Epithelial cell of prostate (primary cell): ENCODE measurements at regions not wholly inside any gene's neighbourhood (a gene's known extent, or its start where the extent isn't known, plus 50 kb on each side); places are given as distances from the start of the nearest gene placed in this dataset.
"Not testable (repeated sequence)": the region's sequence is repeated elsewhere in the genome, so short reads cannot be mapped to it uniquely, and the experiment has no call there.

Experiments
- DNase-seq: peaks from one replicate; pipeline ENCODE4 v3.0.0-alpha.2; 2011; ENCODE audit warnings: low read depth, low spot score
- H3K27ac ChIP-seq: fragments of 450-650 bp; 2 replicates; pipeline ENCODE4 v1.5.1; 2017; ENCODE audit warnings: mild to moderate bottlenecking

- DNase-seq = no peak
Measured at GRCh38 chr14:44392984-44393383, 114.1 kb downstream of the FSCB start.

GRCh38 chr14:44388306-44388705 is 118.8 kb downstream of the FSCB start:
- no peak overlapping the region for H3K27ac ChIP-seq
- no peak for DNase-seq

More at GRCh38 chr14:44392984-44393383, 114.1 kb downstream of the FSCB start:
- no peak overlapping the region for H3K27ac ChIP-seq

GRCh38 chr14:44385906-44386305 is 121.2 kb downstream of the FSCB start:
- H3K27ac ChIP-seq = no peak overlapping the region
- DNase-seq = no peak

- DNase-seq, H3K27ac ChIP-seq: not testable (repeated sequence)
Measured at GRCh38 chr14:44385296-44385695, 121.8 kb downstream of the FSCB start.

- H3K27ac ChIP-seq, DNase-seq: not testable (repeated sequence)
Measured at GRCh38 chr14:44384601-44385293, 122.3 kb downstream of the FSCB start.

- no peak for DNase-seq
- no peak overlapping the region for H3K27ac ChIP-seq
Measured at GRCh38 chr14:44384093-44384492, 123.0 kb downstream of the FSCB start.

DNA sequence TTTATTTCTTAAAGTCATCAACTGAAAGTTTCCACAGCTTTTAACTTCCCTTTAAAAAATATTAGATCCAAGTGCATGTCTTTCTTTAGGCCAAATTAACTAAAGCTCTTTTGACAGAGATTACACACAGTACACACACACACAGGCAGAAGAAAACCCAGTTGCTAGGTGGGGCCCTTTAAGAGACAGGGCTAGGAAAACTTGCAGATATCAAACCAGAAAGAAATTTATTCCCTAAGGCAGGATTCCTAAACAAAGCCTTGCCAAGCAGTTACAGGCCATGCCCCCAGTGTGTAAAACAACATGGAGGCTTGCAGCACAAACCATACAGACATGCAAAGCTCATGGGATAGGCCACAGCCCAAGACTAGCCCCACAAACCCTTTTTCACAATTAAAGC is 123.4 kb downstream of the FSCB start:
- H3K27ac ChIP-seq = no peak overlapping the region
- DNase-seq = no peak

GRCh38 chr14:44379292-44379977 is 127.6 kb downstream of the FSCB start:
- no peak for DNase-seq

GRCh38 chr14:44374906-44375305 is 132.2 kb downstream of the FSCB start:
- DNase-seq = no peak
- no peak overlapping the region for H3K27ac ChIP-seq

More at GRCh38 chr14:44379292-44379977, 127.6 kb downstream of the FSCB start:
- H3K27ac ChIP-seq = no peak overlapping the region

DNA sequence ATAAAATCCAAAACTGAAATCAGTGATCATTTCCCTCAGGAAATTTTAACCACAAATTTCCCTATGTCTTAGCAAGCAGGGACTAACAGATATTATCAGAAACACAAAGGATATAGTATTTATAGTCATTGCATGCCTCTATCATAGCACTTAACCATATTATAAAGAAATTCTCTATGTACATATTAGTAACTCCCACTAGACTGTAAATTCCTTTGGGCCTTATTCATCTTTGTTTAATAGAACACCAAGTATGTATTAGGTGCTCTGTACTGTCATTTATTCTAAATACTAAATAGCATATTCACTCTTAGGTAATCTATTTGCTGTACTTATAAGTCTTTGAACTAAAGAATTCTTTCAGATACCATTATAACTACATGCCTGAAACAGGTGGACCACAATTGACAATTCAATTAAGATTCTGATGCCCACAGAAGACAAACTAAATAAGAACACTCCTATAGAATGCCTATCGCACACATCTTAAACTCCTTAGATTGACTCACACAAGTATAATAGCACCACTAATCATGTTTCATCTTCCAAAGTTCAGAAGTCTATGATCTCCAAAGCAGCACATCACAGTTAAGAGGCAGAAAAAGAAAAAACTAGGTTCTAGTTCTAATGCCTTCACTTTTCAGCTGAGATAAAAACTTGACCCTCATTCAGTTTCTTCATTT is 134.1 kb downstream of the FSCB start:
- H3K27ac ChIP-seq = no peak overlapping the region
- DNase-seq = no peak

DNA sequence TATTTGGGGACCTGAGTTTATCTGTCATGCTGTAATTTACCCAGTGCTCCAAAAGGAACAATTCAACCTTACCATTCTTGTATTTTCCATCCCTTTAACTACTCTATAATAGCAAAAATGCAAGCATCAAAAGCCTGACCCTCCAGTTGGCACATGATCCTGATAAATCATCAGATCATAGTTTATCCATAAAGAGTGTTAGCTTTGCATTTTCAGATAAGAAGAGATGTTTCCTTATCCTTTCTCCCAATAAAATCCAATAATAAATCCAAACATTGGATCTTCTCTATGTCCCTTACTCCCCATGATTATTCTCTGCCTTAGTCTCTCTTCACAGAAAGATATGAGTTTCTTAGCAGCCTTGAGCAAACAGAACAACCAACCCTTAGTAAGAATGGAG is 134.9 kb downstream of the FSCB start:
- DNase-seq = no peak
- H3K27ac ChIP-seq = no peak overlapping the region

- no peak for DNase-seq
Measured at GRCh38 chr14:44370727-44371126, 136.4 kb downstream of the FSCB start.

DNA sequence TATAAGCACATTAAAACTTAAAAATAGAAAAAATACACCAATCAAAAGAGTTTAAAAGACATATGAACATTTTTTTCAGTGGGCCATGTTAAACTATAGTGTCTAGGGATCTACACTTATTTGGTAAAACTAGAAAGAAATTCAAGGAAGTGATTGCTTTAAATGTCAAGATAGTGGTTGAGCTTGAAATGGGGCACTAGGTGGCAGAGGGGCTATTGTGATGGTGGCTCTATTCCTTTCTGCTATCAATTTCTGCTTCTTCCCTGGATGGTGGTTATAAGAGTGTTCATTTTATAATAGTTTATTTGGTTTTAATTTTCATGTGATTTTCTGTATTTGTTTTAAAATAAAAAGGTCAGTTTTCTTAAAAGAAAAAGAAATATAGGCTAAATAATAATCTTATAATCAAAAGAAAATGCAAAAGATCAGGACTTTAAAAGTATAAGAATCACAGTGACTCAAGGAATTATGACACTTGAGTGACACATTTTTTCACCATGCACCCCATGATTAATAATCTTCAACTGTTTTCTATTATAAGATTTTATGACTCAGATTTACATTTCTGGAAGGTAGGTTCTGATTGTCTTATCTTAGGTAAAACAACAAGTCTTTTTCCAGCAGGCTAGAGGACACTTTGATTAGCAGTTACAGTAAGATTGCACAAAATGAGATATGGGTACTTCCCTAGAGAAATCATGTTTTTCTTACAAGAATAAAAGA is 137.5 kb downstream of the FSCB start:
- no peak for DNase-seq
- H3K27ac ChIP-seq = no peak overlapping the region

More at GRCh38 chr14:44370727-44371126, 136.4 kb downstream of the FSCB start:
- no peak overlapping the region for H3K27ac ChIP-seq

DNA sequence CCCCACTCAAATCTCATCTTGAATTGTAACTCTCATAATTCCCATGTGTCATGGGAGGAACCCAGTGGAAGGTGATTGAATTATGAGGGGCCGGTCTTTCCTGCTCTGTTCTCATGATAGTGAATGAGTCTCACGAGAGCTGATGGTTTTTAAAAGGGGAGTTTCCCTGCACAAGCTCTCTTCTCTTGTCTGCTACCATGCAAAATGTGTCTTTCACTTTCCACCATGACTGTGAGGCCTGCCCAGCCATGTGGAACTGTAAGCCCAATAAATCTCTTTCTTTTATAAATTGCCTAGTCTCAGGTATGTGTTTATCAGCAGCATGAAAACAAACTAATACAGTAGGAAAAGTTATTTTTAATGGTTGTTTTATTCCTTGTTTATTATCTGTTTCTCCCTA is 146.0 kb downstream of the FSCB start:
- H3K27ac ChIP-seq = no peak overlapping the region
- DNase-seq = no peak

- no peak overlapping the region for H3K27ac ChIP-seq
- no peak for DNase-seq
Measured at GRCh38 chr14:44353805-44354204, 153.3 kb downstream of the FSCB start.

DNA sequence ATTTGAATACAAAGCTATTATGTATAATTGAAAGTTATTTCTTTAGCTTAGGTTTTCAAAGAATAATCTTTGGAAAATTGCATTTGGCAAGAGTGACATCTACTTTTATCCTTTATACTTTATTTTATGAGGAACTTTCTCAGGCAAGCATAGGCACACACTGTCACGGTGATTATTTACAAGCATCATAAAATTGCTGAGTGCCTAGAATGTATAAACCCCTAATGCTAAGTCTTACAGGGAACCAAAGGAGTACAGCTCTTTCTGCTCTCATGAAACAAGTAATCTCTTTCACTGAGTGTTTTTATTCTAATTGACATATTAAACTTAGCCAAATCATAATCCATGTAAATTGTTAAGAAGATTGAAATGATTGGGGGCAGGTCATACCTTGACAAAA is 154.9 kb downstream of the FSCB start:
- DNase-seq = no peak
- H3K27ac ChIP-seq = no peak overlapping the region

- no peak for DNase-seq
- no peak overlapping the region for H3K27ac ChIP-seq
Measured at GRCh38 chr14:44347316-44347715, 159.8 kb downstream of the FSCB start.

- no peak overlapping the region for H3K27ac ChIP-seq
- no peak for DNase-seq
Measured at GRCh38 chr14:44341116-44341515, 166.0 kb downstream of the FSCB start.

DNA sequence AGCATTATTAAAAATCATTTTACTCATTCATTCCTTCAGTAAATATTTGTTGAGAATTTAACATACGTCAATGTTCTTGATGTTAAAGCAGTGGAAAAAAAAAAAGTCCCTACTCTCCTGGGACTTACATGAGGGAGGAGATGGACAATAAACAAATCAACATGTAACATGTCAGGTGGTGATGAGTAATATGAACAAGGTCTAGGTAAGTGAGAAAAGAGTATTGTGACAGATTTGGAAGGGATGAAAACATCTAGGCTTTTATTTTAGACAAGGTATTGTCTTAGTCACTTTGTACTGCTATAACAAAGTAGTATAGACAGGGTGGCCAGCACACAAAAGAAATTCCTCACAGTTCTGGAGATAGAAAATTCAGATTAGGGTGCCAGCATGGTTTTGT is 167.2 kb downstream of the FSCB start:
- H3K27ac ChIP-seq = no peak overlapping the region
- no peak for DNase-seq

GRCh38 chr14:44339231-44339630 is 167.9 kb downstream of the FSCB start:
- H3K27ac ChIP-seq = no peak overlapping the region
- no peak for DNase-seq

DNA sequence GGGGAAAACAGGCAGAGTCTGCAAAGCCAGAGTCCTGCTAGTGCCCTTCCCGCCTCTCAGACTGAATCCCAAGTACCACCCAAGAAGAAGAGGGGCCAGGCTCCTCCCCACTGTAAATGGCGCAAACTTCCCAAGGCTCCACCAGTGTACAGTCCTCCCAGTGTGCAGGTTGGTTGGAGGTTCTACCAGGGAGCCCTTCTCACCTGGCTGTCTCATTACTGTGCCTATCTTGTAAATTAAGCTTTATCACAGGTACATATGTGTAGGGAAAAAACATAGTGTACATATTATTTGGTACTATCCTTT is 189.7 kb downstream of the FSCB start:
- DNase-seq = no peak
- H3K27ac ChIP-seq = no peak overlapping the region
